Neutrophil (primary cell): ENCODE measurements at regions not wholly inside any gene's neighbourhood (a gene's known extent, or its start where the extent isn't known, plus 50 kb on each side); places are given as distances from the start of the nearest gene placed in this dataset.
A peak's percentile ranks its signal among the peaks of the same experiment; 100 is the strongest.

Experiments used
- H3K27ac ChIP-seq: fragments of 200-600 bp; sonication (generic); 2 replicates; pipeline ENCODE4 v1.5.1; 2016; ENCODE audit warnings: mild to moderate bottlenecking, moderate library complexity
- H3K27me3 ChIP-seq: fragments of 200-600 bp; sonication (generic); 2 replicates; pipeline ENCODE4 v1.6.0; 2016; ENCODE audit warnings: mild to moderate bottlenecking
- H3K36me3 ChIP-seq: fragments of 200-600 bp; sonication (generic); 2 replicates; pipeline ENCODE4 v1.5.1; 2017
- H3K4me1 ChIP-seq, 2 experiments: fragments of 200-600 bp in 1 of 2; sonication (generic) in 1 of 2; 1 replicate in 1 of 2; 2 replicates in 1 of 2; pipeline versions ENCODE4 v1.5.1 to v1.6.1; 2013 to 2016; ENCODE audit warnings: low read depth in 1 of 2, low read length in 1 of 2, mild to moderate bottlenecking in 1 of 2, moderate library complexity in 1 of 2; ENCODE audit not compliant: control insufficient read depth in 1 of 2, insufficient read depth in 1 of 2
- H3K4me3 ChIP-seq, 2 experiments: fragments of 200-600 bp in 1 of 2; sonication (generic) in 1 of 2; 1 replicate in 1 of 2; 2 replicates in 1 of 2; pipeline ENCODE4 v1.5.1; 2013 to 2016; ENCODE audit warnings: low read depth in 1 of 2, low read length in 1 of 2, mild to moderate bottlenecking in 1 of 2, moderate library complexity in 1 of 2
- H3K9me3 ChIP-seq: fragments of 200-600 bp; sonication (generic); 2 replicates; pipeline ENCODE4 v1.5.1; 2016
- CTCF ChIP-seq: fragments of 200-600 bp; sonication (generic); IDR thresholded peaks from 2 replicates; pipeline ENCODE4 v1.5.1; 2016; ENCODE audit warnings: antibody characterized with exemption

GRCh38 chr7:41867639-41868280 is 164.9 kb upstream of the INHBA start:
- Histone ChIP-seq H3K4me1 (peaks cover 13 to 19% of the 10 kb centered on the region in 2 experiments), H3K9me3 (peaks cover 11% of the 10 kb centered on the region), H3K27ac (no peak overlapping the region), H3K4me3 (no peak overlapping the region), H3K36me3 (no peaks in the 10 kb centered on the region), H3K27me3 (no peaks in the 10 kb centered on the region)
- no peak for TF ChIP-seq CTCF

- H3K9me3 ChIP-seq: peaks cover 11% of the 10 kb centered on the region
- peaks cover 0 to 8% of the 10 kb centered on the region in 2 experiments for H3K4me1 ChIP-seq
- TF ChIP-seq CTCF: no peak
- H3K36me3 ChIP-seq: no peaks in the 10 kb centered on the region
- no peak overlapping the region for H3K27ac ChIP-seq
- no peaks in the 10 kb centered on the region for H3K27me3 ChIP-seq
- no peak overlapping the region for H3K4me3 ChIP-seq
These were observed 159.4 kb upstream of the INHBA start for GRCh38 chr7:41862261-41862660.

GRCh38 chr7:41861642-41862041 is 158.8 kb upstream of the INHBA start:
- Histone ChIP-seq H3K9me3 (peaks cover 11% of the 10 kb centered on the region), H3K4me1 (peaks cover 0 to 8% of the 10 kb centered on the region in 2 experiments), H3K4me3 (no peak overlapping the region), H3K27me3 (no peaks in the 10 kb centered on the region), H3K27ac (peak overlapping the region; percentile 15), H3K36me3 (no peaks in the 10 kb centered on the region)
- TF ChIP-seq CTCF: no peak

GRCh38 chr7:41858201-41858600 is 155.3 kb upstream of the INHBA start:
- H3K4me1 ChIP-seq: peaks cover 0 to 8% of the 10 kb centered on the region in 2 experiments
- H3K9me3 ChIP-seq: no peaks in the 10 kb centered on the region
- no peak overlapping the region for H3K27ac ChIP-seq
- H3K36me3 ChIP-seq: no peaks in the 10 kb centered on the region
- H3K4me3 ChIP-seq: no peak overlapping the region
- TF ChIP-seq CTCF: no peak
- no peaks in the 10 kb centered on the region for H3K27me3 ChIP-seq

GRCh38 chr7:41855798-41856197 is 152.9 kb upstream of the INHBA start:
- Histone ChIP-seq H3K9me3 (no peaks in the 10 kb centered on the region), H3K4me1 (no peaks in the 10 kb centered on the region), H3K36me3 (no peaks in the 10 kb centered on the region), H3K27me3 (no peaks in the 10 kb centered on the region), H3K27ac (no peak overlapping the region), H3K4me3 (no peak overlapping the region)
- no peak for TF ChIP-seq CTCF

GRCh38 chr7:41847606-41848005 is 144.7 kb upstream of the INHBA start:
- Histone ChIP-seq H3K27me3 (no peaks in the 10 kb centered on the region), H3K9me3 (no peaks in the 10 kb centered on the region), H3K27ac (no peak overlapping the region), H3K36me3 (no peaks in the 10 kb centered on the region), H3K4me1 (no peaks in the 10 kb centered on the region), H3K4me3 (no peak overlapping the region)
- no peak for TF ChIP-seq CTCF
